HG03066 (cell line): ENCODE measurements at regions not wholly inside any gene's neighbourhood (a gene's known extent, or its start where the extent isn't known, plus 50 kb on each side); places are given as distances from the start of the nearest gene placed in this dataset.
"Not testable (repeated sequence)": the region's sequence is repeated elsewhere in the genome, so short reads cannot be mapped to it uniquely, and the experiment has no call there.

Source experiments
- ATAC-seq: cut with Tn5 transposase; IDR thresholded peaks from one replicate; pipeline ENCODE4 v1.9.1; 2021; ENCODE audit warnings: low read depth; ENCODE audit not compliant: unreplicated experiment

GRCh38 chr7:65150105-65150504 lies 143.6 kb upstream of the ERV3-1 start:
- not testable (repeated sequence) for ATAC-seq

GRCh38 chr7:65146118-65146914 lies 139.8 kb upstream of the ERV3-1 start:
- not testable (repeated sequence) for ATAC-seq

- not testable (repeated sequence) for ATAC-seq
Observed at GRCh38 chr7:65145710-65146109, 139.2 kb upstream of the ERV3-1 start.

- not testable (repeated sequence) for ATAC-seq
Observed at GRCh38 chr7:65145008-65145407, 138.5 kb upstream of the ERV3-1 start.

DNA sequence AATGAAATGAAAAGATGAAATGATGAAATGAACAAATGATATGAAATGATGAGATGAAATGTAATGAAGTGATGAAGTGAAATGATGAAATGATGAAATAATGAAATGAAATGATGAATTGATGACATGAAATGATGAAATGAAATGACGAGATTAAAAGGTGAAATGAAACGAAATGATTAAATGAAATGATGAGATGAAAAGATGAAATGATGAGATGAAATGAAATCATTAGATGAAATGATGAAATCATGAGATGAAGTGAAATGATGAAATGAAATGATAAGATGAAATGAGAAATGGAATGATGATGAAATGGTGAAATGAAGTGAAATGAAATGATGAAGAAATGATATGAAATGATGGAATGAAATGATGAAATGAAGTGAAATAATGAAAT lies 138.1 kb upstream of the ERV3-1 start:
- ATAC-seq: not testable (repeated sequence)

- ATAC-seq: not testable (repeated sequence)
Observed at GRCh38 chr7:65144119-65144518, 137.6 kb upstream of the ERV3-1 start.

GRCh38 chr7:65141894-65142293 lies 135.4 kb upstream of the ERV3-1 start:
- ATAC-seq: not testable (repeated sequence)

GRCh38 chr7:65141405-65141778 lies 134.9 kb upstream of the ERV3-1 start:
- ATAC-seq: not testable (repeated sequence)

DNA sequence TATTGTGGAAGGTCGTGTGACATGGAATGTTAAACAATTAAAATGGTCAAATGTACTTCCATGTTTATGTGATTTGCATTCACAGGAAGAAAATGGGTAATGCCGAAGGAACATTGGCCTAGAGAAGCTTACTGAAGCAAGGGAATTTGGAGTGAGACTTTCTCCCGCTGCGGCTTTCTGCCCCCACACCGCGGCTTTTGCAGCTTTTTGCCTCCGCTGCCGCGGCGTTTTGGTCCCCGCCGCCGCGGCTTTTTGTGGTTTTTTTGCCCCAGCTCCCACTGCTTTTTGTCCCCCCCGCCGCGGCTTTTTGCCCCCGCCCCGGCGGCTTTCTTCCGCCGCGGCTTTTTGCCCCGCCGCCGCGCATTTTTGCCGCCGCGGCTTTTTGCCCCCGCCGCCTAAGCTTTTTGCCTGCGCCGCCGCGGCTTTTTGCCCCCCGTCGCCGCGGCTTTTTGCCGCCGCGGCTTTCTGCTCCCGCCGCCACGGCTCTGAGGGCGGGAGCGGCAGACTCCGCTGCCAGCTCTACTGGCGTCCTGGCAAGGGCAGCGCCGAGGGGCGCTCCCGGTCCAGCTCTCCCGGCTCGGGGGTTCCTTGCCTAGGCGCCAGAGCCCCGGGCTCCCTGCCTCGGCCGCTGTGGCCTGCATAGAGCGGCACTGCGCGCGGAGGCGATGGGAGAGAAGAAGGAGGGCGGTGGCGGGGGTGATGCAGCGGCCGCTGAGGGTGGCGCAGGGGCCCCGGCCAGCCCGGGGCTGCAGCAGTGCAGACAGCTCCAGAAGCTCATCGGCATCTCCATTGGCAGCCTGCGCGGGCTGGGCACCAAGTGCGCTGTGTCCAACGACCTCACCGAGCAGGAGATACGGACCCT lies 134.3 kb upstream of the ERV3-1 start:
- ATAC-seq: not testable (repeated sequence)

- not testable (repeated sequence) for ATAC-seq
Observed at GRCh38 chr7:65136850-65137249, 130.4 kb upstream of the ERV3-1 start.

GRCh38 chr7:65133087-65133486 lies 126.6 kb upstream of the ERV3-1 start:
- ATAC-seq: not testable (repeated sequence)

GRCh38 chr7:65132256-65132655 lies 125.8 kb upstream of the ERV3-1 start:
- not testable (repeated sequence) for ATAC-seq

GRCh38 chr7:65127364-65127763 lies 120.9 kb upstream of the ERV3-1 start:
- not testable (repeated sequence) for ATAC-seq

DNA sequence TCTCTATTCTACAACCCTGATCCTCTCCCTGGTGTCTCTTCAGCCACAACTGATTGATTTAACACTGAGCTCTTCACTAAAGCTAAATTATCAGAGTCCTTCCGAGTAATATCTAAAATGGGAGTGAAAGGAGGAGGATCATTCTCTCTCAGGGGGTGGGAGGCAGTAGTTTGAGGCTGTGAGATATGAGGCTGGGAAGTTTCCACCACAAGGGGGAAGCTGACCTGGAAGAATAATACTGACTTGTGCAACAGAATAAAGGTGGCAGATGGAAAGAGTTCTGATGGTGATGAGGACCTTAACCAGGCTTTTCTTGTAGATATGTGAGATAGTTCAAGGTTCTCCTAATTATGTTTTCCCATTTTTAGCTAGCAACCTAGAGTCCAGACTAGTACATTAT lies 118.1 kb upstream of the ERV3-1 start:
- not testable (repeated sequence) for ATAC-seq

GRCh38 chr7:65105650-65106203 lies 99.2 kb upstream of the ERV3-1 start:
- ATAC-seq: not testable (repeated sequence)

DNA sequence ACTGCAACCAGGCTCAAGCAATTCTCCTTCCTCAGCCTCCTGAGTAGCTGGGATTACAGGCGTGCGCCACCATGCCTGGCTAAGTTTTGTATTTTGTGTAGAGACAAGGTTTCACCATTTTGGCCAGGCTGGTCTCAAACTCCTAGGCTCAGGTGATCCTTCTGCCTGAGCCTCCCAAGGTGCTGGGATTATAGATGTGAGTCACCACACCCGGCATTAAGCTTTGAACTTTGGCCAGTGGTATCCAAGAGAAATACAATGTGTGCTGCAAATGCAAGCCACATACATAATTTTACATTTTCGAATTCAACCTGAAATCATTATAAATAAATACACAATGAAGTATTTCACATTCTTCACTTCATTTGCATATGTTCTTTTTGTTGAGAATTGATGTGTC lies 94.0 kb upstream of the ERV3-1 start:
- ATAC-seq: not testable (repeated sequence)

- not testable (repeated sequence) for ATAC-seq
Observed at GRCh38 chr7:65081669-65082055, 75.2 kb upstream of the ERV3-1 start.

GRCh38 chr7:65080799-65081668 lies 74.5 kb upstream of the ERV3-1 start:
- ATAC-seq: peak; percentile 99

DNA sequence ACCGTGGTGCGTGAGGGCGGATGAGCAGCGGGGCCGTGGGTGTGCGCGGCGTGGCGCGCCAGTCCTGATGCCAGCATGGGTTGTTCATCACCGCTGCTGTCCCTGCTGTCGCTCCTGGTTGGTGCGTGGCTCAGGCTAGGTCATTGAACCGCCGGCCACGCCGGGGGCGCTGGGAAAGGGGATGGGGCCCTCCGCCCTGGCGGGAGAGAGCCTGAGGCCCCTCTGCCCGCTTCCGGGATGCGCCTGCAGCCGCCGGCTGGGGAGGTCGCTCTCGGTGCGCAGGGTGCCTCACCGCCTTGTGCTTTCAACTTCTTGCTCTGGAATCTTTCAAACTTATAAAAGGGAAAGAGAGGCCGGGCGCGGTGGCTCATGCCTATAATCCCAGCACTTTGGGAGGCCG lies 68.5 kb upstream of the ERV3-1 start:
- ATAC-seq: not testable (repeated sequence)

DNA sequence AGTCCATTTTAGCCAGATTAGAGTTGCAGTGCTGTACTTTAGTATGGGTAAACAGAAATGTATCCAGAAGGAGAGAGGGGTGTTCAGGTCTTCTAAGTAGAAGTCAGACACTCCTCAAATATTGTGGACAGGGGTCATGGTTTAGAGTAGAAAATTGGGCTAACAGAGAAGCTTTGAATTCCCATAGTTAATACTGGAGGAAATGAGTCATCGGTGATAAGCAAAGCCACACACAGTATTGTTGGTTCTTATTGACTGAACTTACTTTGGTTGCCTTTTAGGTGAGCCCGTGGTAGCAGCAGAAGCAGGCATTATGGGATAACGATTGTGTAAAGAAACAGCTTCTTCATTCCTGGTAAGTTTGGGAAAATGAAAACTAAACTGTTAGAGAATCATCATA lies 66.7 kb upstream of the ERV3-1 start:
- ATAC-seq: not testable (repeated sequence)
